ENCODE measurements at regions not wholly inside any gene's neighbourhood (a gene's known extent, or its start where the extent isn't known, plus 50 kb on each side); places are given as distances from the start of the nearest gene placed in this dataset.

- H3K4me1 Mint-ChIP-seq = peaks cover 9% of the 10 kb centered on the region
- ATAC-seq (no peak), DNase-seq (ENCODE audit: low spot score) (no peak)
- no peaks in the 10 kb centered on the region; the same call in 1 of the 2 replicates for H3K9me3 Mint-ChIP-seq
- no peaks in the 10 kb centered on the region for H3K27me3 Mint-ChIP-seq (ENCODE audit: low read depth)
- ChIA-PET POLR2A (no interaction called here), CTCF (interaction anchor here (0.8 kb wide), 1 partner anchor 279 kb away, joined by 3 read pairs; no protein-coding TSS in a partner anchor)
- TF ChIP-seq ZBTB21 (CRISPR knock-in tag; IDR thresholded peaks at IDR 0.05; ENCODE audit: borderline replicate concordance) = no peak
- TF ChIP-seq NR1H2 (CRISPR knock-in tag; IDR thresholded peaks at IDR 0.05) = no peak
- no peak for TF ChIP-seq IRF1 (CRISPR knock-in tag; IDR thresholded peaks at IDR 0.05)
- TF ChIP-seq ZNF219 (CRISPR knock-in tag; IDR thresholded peaks at IDR 0.05; ENCODE audit: borderline replicate concordance) = no peak
- no peak for TF ChIP-seq ATF2 (CRISPR knock-in tag; IDR thresholded peaks at IDR 0.05; ENCODE audit: borderline replicate concordance, low read depth)
- no peak for TF ChIP-seq ATF1 (CRISPR knock-in tag; IDR thresholded peaks at IDR 0.05)
- TF ChIP-seq NFE2L1 (CRISPR knock-in tag; IDR thresholded peaks at IDR 0.05) = no peak
- no peak for TF ChIP-seq MXD4 (CRISPR knock-in tag; IDR thresholded peaks at IDR 0.05; ENCODE audit: borderline replicate concordance)
- TF ChIP-seq KAT7 (CRISPR knock-in tag; IDR thresholded peaks at IDR 0.05; ENCODE audit: borderline replicate concordance) = no peak
- TF ChIP-seq ZNF532 (CRISPR knock-in tag; IDR thresholded peaks at IDR 0.05; ENCODE audit: borderline replicate concordance) = no peak
- TF ChIP-seq CREM (CRISPR knock-in tag; IDR thresholded peaks at IDR 0.05) = no peak
- H3K4me3 Mint-ChIP-seq = no peak overlapping the region
- no peaks in the 10 kb centered on the region for H3K36me3 Mint-ChIP-seq
- no peak overlapping the region for H3K27ac Mint-ChIP-seq
These were observed 244.7 kb downstream of the PTEN start for GRCh38 chr10:88108115-88108610.

GRCh38 chr10:88110355-88110754, 246.9 kb downstream of the PTEN start:
- Mint-ChIP-seq H3K9me3 (no peaks in the 10 kb centered on the region; the same call in 1 of the 2 replicates), H3K36me3 (no peaks in the 10 kb centered on the region), H3K27me3 (ENCODE audit: low read depth) (no peaks in the 10 kb centered on the region), H3K27ac (no peak overlapping the region), H3K4me1 (peaks cover 21% of the 10 kb centered on the region), H3K4me3 (no peak overlapping the region)
- DNase-seq (ENCODE audit: low spot score) = no peak
- POLR2A ChIA-PET = no interaction called here
- CTCF ChIA-PET = no interaction called here
- no peak for ATAC-seq
- TF ChIP-seq ZNF138 (CRISPR knock-in tag; conservative IDR thresholded peaks at IDR 0.05) = no peak
- TF ChIP-seq NR3C1 (CRISPR knock-in tag; conservative IDR thresholded peaks at IDR 0.05; ENCODE audit: low read depth) = no peak
- TF ChIP-seq MLX (CRISPR knock-in tag; IDR thresholded peaks at IDR 0.05) = no peak
- TF ChIP-seq NFYB (CRISPR knock-in tag; conservative IDR thresholded peaks at IDR 0.05; ENCODE audit: low read depth) = no peak
- TF ChIP-seq ATF1 (CRISPR knock-in tag; IDR thresholded peaks at IDR 0.05) = no peak
- TF ChIP-seq ZBTB21 (CRISPR knock-in tag; IDR thresholded peaks at IDR 0.05; ENCODE audit: borderline replicate concordance) = no peak
- TF ChIP-seq JAZF1 (CRISPR knock-in tag; IDR thresholded peaks at IDR 0.05) = no peak
